ENCODE measurements at regions not wholly inside any gene's neighbourhood (a gene's known extent, or its start where the extent isn't known, plus 50 kb on each side); places are given as distances from the start of the nearest gene placed in this dataset.
A peak's percentile ranks its signal among the peaks of the same experiment; 100 is the strongest.
"Not testable (repeated sequence)": the region's sequence is repeated elsewhere in the genome, so short reads cannot be mapped to it uniquely, and the experiment has no call there.

DNA sequence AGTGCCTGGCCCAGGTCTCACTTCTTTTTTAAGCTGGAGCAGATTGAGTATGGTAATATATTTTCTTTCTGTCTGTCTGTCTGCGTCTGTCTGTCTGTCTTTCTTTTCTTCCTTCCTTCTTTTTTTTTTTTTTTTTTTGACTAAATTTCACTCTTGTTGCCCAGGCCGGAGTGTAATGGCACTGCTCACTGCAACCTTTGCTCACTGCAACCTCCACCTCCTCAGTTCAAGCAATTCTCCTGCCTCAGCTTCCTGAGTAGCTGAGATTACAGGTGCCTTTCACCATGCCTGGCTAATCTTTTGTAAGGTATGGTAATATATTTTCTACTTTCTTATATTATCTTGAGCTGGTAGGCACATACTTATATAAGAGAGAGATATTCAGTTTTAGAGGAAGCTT is 196.3 kb upstream of the MARCKS start:
- no peak for DNase-seq

DNA sequence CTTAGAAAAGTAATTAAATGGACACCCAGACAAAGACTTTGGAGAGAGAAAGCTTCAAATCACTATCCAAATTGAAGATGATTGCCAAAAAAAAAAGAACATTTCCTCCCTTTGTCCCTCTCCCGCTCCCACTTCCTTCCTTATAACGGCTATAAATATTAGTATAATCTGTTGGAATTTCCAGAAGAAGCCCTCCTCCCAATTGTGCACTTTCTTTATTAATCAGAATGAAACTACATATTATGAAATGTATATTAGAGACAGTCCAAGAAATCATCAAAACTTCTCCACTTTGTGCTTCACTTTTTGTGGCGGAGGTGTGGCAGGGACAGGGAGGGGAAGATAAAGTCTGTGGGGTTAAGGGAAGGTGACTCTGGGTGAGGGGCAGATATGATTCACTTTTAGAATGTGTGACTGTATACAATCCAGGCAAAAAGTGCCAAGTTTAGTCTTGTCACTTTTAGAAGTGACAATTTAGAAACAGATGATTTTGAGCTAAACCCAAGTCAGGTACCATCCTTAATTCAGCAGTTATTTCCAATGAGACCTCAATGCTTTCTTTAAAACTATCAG is 195.0 kb upstream of the MARCKS start:
- no peak for DNase-seq

DNA sequence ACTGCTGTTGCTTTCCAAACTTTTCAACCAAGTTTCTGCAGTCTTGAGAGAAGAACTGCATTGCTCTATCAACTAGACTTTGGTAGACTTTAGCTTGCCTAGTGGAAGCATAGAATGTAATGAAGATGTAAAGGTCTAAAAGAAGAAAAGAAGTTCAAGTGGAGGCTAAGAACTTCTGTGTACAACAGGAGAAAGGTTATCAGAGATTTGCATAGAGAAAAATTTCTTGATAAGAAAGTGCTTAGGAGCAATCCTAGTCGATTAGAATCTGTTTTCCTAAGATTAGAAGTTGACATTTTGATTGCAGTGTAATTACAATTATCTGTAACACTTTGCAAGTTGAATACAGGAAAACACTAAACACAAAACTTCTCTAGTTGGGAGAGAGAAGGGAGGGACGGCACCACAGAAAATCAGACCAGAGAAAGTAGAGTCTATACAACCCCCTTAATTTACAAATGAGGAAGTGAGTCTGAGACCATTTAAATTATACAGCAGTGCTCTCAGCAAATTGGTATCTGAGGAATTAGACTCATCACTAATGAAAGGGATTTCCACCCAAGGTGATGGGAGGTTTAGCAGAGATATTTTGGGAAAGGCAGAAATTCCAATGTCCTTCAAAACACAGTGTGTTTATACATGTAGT is 194.3 kb upstream of the MARCKS start:
- no peak for DNase-seq

DNA sequence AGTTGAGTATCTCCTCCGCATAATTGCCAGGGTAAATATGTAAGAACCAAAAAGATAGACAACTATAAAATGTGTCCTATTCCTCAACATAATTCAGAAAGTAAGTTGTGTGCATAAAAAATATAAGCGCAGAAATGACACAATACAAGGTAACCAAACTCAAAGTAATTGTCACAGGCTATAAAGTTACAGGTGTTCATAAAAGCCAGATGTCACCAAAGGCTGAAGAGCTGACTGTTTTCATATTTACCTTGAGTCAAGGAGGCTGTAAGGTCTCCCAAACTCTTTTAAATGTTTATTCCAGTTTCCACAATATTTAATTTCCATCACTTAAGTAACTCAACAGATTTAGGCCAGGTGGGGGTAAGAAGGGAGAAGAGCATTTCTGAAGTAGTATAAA is 192.2 kb upstream of the MARCKS start:
- DNase-seq: no peak

DNA sequence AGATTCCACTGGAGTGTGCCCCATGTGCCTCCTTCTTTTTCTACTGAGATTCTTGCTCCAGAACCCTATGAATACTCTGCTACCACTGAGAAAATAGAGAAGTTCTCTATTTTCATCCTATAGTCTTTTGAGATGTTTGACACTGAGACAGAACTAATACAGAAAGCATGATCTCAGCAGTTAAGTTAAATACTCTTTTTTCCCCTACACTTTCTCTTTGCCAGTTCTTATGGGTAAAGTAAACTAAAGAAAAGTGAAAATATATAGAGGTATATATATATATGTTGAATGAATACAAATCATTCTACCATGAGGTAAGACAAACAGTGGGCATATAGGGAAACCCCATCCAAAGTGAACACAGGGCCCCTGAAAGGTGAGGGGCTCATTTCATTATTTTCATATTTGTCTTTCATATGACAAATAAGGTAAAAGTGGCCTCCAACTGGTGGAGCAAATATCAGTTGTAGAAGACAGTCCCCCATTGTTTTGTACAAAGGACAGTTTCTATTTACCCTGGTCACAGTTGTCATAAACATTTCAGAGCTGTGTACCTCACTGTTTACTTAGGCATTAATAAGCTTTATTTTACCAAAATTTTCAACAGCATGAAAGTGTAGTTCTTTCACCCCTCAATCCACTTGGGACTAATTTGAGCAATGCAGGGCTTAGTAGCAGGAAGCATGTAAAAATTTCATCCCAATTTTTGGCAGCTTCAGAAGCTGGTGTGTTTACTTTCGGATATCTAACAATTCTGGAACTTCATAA is 188.3 kb upstream of the MARCKS start:
- no peak for DNase-seq

DNA sequence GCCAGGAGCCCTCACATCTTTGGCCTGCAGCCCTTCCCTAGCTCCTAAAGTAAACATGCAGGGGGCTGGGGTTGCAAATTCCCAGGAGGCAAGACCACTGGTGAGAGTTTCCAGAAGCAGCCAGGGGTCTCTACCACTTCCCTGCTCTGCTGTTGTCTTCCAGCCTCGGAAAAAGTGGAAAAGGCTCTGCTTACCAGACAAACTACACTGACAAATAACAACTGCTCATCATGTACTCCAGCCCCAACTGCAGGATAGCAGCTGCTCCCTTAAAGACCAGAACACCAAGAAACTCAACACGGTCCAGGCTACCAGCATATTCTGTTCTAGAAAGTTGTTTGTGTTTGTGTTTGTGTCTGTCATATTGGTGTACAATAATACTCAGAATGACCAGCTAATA is 187.5 kb upstream of the MARCKS start:
- no peak for DNase-seq

DNA sequence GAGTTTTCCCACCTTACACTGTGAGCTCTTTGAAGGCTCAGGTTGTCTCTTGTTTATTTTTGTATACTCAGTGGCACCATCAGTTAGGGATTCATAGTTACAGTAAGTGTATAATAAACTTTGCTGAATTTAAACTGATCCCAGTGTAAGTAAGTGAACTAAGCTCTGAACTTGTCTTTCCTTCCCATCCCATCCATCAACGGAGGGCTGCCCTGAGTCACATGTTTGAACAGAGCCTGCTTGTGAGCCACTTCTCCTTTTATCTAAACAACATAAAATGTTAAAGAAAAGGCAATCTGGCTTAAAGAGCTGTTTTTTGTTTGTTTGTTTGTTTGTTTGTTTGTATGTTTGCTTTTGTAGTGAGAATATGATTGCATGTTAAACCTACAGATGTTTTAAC is 185.7 kb upstream of the MARCKS start:
- DNase-seq: no peak

DNA sequence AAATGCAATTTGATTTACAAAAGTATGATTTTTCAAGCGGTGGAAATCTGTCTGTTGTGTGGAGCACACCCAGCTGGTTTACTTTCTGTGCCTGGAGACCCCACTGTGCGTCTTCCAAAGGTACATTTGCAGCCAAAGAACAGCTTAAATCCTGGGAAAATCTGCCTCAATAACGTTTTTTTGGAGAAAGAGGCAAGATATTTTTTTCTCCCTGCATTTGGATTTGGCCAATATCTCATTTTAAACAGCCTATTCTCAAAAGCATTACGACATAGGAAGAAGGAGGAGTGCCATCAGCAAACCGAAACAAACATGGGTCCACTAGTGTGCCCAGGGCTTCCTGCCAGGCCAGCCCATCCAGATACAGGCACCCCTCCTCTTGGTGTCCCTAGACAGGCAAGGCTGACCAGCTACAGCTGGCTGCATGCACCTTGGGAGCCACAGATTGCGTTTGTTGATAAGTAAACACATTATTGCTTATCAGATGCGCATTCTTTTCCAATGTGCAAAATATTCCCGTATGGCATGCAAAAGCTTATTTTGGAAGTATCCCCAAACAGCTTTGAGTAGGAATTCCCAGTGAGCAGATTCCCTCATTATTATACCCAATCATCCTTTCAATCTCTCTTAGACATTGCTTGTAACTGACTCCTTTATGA is 184.5 kb upstream of the MARCKS start:
- DNase-seq: no peak

DNA sequence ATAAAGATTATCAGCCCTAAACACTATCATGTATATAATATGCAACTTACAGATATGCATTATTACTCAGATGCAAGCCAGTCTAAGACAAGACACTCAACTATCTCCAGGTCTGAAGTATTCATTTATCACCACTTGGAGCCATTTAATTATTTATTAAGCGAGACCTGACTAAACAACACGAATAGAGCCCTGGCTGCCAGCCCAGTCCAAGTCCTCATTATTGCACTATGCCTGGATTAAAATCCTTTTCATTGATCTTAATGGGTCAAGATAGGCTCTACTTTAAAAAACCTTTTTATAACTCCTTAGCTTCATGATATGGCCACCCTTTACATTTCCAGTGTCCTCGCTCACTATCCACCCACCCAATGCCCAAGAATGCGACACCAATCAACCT is 183.1 kb upstream of the MARCKS start:
- no peak for DNase-seq

DNA sequence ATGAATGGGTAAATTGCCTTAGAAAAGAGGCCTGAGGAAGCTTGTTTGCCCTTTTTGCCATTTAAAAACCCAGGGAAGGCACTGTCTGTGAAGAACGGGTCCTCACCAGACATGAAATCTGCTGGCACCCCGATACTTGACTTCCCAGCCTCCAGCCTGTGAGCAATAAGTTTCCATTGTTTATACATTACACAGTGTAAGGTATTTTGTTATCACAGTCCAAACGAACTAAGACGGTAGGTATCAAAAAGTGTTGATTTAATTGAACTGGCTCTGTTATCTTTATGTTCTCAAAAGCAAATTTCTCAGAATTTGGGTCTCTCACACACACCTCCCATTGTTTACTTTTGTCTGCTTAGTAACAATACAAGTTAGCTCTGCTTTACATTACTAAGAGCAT is 181.1 kb upstream of the MARCKS start:
- no peak for DNase-seq

DNA sequence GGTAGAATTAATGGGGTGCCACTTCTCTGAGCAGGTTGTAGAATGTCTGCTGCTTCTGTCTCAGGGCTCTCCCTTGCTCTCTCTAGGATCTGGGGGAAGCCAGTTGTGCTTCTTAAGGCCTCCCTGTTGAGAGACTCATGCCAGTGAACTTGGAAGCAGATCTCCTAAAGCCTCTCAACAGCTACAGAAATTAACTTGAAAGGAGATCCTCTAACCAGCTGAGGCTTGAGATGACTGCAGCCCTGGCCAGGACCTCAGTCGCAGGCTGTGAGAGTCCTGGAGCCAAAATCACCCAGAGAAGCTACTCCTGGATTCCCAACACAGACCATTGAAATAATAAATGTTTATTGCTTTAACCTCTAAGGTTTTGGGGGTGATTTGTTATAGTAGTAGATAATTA is 180.2 kb upstream of the MARCKS start:
- no peak for DNase-seq

DNA sequence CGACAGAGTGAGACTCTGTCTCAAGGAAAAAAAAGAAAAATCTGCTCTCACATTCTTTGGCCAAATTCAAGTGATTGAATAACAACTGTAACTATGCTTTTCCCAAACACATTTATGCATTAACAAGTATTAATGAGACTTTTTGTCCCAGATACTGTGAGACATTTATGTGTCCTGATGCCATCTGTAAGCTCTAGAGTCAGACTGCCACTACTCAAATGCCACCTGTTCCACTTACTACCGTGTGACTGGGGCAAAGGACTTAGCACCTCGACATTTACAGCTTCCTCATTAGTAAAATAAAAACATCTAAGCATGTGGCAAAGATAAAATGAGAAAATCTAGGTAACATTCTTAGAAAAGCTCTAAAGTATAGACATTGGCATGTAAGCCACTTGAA is 178.1 kb upstream of the MARCKS start:
- no peak for DNase-seq

DNA sequence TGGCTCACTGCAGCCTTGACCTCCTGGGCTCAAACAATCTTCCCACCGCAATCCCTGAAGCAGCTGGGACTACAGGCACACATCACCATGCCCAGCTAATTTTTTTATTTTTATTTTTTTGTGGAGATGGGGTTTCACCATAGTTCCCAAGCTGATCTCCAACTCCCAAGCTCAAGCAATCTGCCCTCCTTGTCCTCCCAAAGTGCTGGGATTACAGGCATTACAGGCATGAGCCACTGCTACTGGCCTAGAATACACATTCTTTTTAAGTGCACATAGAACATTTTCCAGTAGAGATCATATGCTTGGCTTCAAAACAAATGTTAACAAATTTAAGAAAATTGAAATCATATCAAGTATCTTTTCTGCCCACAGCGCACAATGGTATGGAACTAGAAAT is 176.8 kb upstream of the MARCKS start:
- no peak for DNase-seq

DNA sequence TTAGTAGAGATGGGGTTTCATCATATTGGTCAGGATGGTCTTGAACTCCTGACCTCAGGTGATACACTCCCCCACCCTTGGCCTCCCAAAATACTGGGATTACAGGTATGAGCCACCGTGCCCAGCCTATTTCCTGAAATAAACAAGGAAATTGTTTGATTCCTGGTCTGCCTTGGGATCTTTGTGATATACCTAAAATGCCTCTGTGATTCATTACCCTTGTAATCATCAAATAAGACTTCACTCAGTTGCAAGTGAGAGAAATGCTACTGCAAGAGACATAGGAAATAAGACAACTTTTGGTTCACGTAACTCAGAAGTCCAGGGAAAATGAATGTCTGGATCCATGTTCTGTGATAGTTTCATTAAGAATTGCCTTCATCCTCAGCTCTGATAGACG is 173.2 kb upstream of the MARCKS start:
- DNase-seq: no peak

DNA sequence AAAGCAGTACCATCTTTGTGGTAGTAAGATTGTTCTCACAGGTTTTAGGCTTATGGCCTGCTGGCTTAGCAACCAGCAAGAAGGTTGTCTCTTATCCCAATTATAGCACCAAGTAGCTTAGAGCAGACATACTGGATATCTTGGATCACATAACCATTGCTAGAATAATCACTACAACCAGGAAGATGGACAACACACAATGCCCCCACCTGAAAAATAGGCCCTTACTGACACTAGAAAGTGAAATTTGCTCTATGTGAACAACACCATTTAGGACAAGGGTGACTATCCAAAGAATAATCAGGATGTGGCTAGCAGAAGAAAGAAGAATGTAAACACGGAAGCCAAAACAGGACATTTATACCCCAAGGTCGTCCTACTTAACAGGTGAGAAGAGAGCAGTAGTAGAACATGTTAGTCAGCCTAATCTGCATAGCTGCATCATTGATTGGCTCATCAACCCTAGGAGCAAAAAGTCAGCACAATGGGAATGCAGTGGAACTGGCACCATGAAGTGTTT is 172.7 kb upstream of the MARCKS start:
- peak; percentile 42 for DNase-seq

DNA sequence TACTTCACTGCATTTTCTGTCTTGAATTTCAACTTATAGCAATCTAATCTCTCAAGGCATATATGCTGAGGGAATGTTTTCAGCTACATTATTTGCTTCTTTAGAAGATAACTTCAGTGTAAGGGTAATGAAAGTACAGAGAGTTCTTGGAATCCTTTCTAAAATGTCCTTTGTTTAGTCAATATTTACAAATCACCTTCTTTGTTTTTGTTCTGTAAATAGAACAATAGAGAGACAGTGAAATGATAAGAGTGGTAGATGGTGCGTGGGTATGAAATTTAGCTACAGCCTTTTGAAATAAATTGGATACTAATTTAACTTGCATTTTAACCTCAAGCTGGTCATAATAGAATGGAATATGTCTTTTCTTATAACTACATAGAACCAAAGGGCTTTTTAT is 171.1 kb upstream of the MARCKS start:
- no peak for DNase-seq

DNA sequence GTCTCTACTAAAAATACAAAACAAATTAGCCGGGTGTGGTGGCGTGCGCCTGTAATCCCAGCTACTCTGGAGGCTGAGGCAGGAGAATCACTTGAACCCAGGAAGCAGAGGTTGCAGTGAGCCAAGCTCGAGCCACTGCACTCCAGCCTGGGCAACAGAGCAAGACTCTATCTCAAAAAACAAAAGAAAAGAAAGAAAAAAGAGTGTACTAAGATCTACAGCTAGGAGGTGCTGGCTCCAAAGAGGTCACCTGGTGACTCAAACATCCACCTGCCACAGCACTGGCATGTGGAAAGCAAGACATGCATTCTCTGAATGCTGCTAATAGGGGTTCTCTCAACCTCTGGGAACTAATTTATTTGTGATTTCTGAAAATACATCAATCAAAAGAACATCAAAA is 167.5 kb upstream of the MARCKS start:
- not testable (repeated sequence) for DNase-seq

DNA sequence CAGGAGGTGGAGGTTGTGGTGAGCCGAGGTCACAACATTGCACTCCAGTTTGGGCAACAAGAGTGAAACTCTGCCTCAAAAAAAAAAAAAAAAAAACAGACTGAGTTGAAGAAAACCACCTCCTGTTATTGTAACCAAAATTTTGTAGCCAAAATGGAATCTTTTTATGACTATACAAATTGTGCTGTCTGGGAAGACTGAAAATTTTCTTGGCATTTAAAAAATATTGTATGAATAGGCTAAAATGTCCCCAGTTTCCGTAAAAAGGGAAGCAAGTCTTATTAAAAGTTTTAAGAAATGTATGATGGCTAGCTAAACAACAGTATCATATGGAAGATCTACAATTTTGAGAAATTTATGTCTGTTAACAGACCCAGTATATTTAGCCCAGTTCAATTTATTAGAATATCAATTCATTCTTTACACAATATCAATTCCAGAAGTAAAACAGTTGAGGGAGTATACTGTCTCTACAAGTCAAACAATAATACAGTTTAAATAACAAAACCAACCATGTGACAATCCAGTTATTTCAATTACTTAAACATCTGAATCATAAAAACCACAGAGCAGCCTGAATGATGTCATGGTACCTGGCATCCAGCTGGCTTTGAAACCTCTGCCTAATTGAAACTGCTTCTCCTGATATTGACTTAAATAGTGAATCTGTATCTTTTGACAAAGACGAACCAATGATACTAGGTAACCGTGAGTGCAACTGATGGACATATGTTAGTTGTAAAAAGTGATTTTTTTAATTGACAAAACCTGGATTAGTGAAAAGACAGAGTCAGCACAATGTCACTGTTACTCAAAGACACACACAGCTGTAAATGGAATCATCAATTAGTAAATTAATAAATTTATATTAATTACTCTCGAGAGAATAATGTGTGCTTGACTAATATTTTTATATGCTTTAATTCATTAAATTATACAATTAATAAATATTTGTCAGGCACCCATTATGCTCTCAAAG is 166.6 kb upstream of the MARCKS start:
- DNase-seq: peak; percentile 85

DNA sequence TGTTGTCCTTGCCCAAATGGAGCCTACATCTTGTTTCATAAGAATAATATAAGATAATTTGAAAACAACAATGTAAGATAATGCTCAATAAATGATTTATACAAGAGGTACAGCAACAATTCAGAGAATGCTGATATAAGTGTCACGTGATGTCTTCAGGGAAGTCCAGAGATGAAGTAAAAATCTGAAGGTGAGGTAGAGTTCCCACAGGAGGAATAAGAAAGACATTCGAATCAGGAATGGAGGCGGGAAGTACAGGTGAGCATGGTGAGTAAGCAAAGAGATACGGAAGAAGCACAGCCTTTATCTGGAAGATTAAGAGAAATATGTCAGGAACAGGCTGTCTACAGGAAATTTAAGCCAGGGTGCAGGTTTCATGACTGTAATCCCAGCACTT is 165.9 kb upstream of the MARCKS start:
- DNase-seq: no peak

DNA sequence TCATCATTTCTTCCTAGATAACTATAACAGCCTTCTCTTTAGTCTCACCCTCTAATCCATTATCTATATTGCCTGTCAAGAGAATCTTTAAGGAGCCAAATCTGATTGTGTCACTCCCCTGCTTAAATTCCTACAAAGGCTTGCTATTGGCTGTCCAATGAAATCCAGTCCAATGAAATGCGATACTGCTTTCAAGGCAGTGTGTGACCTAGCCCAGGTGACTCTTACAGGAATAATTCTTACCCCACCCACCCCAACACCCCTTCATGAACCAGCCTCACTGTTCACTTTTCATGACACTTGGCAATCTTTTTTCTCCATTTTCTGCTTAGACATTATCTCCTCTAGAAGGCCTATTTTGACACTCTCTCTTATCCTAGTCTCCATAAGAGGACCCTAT is 163.3 kb upstream of the MARCKS start:
- DNase-seq: no peak

DNA sequence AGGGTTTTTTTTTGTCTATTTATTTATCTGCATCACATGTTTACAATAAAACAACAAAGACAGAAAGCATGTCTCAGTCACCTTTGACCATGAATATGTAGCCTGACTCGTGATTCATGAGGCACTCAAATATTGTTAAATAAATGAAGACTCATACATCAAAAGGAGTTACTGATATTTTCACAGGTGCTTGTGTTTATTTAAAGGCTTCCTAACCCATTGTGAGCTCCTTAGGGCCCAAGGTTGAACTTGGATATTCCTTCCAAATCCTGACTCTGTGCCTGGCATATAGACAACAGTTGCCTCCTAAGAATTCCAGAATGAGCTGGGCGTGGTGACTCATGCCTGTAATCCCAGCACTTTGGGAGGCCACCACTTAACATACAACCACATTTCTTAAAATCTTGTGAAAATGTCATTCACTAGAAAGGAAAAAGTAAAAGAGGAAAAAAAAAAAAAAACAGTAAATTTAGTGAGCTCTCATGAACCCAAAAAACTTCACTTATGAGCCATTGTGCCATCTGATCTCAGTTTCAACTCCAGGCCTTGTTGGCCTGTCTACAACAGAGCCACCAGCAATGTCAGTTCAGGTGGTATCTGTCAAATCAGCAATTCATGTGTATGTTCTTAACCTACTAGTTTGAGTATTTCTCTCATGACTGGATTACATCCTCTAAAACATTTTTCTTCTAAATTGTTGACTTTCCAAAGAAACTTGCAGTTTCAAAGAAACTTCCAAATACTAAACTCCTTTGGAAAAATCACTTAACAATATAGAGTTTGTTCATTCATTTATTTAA is 162.7 kb upstream of the MARCKS start:
- DNase-seq: peak; percentile 64

DNA sequence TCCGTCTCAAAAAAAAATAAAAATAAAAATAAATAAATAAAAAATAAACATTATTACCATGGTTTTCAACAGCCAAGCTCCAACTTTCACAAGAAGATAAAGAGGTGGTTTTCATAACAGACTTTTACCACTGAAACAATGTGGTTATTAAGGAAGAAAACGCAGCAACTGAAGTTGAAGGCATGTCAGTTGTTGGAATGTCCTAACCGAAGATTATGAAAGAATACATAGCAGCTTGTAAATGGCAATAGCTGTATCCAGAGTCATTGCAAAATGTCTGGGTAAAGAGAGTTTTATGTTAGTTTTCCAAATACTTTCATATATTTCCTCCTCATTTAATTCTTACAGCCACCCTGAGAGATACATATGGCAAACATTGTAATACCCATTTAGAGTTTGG is 161.6 kb upstream of the MARCKS start:
- DNase-seq: peak; percentile 18

All from HCEC 1CT (cell line).